Epidermal melanocyte (primary cell): ENCODE measurements at regions not wholly inside any gene's neighbourhood (a gene's known extent, or its start where the extent isn't known, plus 50 kb on each side); places are given as distances from the start of the nearest gene placed in this dataset.

Experiments used
- DNase-seq: peaks from one replicate; pipeline ENCODE4 v3.0.0; 2011; ENCODE audit warnings: low spot score; ENCODE audit not compliant: insufficient read length

GRCh38 chr4:59068722-59069418 lies 1958.7 kb upstream of the IGFBP7 start:
- DNase-seq, result no peak

GRCh38 chr4:59086410-59086809 lies 1976.2 kb upstream of the IGFBP7 start:
- no peak for DNase-seq

DNA sequence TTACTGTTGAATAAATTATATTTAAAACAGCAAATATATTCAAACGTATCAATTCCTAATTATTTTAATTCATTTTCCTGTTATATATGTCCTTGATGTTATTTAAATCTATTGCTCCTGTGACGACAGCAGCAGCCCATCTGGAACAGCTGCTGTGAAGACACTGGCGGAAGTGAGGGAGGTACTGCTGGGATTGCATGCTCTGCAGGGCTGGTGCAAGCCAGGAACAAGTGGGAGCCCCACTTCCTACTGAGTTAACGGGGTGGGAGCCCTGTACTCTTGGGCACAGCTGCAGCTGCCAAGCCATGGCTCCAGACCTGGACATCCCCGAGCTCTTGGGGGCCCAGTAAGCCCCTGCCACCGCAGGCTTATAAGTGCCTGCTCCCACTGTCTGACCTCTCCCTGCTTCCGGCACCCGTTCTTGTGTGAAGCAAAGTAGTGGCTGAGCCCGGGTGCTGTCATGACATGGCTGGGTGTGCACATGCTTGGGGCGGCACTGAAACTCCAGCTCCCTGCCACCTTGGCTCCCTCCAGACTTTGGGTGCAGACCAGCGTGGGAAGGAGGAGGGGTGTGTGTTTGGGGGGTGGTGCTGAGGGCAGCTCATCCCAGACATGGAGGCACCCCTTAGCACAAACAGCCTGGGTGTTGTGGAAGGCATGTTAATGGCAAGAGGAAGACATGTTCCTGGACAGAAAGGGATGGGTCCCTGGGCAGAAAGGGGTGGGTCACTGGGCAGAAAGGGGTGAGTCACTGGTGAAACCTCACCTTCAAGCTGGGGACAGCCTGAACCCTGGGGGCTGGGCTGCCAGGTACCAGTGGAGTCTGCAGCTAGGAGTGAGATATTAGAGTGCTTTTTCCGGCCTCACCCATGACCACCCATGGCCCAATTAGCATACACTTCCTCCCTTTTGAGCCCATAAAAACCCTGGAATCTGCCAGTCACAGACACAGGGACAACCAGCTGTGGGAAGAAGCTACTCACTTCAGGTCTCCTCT lies 1981.3 kb upstream of the IGFBP7 start:
- DNase-seq, result no peak

GRCh38 chr4:59094505-59094904 lies 1984.3 kb upstream of the IGFBP7 start:
- no peak for DNase-seq

GRCh38 chr4:59102311-59102710 lies 1992.1 kb upstream of the IGFBP7 start:
- no peak for DNase-seq

DNA sequence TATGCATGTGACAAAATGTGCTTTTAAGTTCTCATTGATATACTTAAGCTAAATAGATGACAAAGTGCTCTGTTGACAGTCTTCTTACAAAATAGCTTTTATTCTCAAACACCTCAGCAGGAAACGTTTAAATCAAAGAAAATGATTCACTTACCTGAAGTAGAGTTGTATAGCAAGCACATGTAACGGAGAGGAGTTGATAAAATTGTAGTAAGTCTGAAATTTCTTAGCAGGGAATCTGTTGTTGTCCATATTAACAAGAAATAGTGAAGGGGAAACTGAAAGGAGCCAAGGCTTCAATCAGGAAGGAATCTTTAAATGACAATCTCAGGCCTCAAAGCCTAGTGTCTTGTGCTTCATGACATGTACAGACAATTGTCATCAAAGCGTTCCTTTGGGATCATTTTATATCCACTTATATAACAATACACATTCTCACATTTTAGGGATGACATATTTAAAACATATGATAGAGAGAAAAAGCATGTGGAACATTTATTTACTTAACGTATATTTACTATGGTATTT lies 2010.2 kb upstream of the IGFBP7 start:
- no peak for DNase-seq

DNA sequence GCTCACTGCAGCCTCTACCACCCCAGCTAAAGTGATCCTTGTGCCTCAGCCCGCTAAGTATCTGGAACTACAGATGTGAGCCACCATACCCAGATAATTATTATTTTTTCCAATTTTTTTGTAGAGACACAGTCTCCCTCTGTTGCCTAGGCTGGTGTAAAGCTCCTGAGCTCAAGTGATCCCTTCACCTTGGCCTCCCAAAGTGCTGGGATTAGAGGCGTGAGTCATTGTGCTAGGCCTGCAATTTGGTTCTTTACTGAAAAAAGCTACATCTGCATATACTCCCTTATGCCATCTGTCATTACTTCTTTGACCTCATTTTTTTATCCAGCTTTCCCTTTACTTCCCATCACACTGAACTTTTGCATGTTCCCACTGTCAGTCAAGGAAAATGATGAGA lies 2012.4 kb upstream of the IGFBP7 start:
- no peak for DNase-seq

GRCh38 chr4:59126159-59126558 lies 2016.0 kb upstream of the IGFBP7 start:
- DNase-seq, result no peak

DNA sequence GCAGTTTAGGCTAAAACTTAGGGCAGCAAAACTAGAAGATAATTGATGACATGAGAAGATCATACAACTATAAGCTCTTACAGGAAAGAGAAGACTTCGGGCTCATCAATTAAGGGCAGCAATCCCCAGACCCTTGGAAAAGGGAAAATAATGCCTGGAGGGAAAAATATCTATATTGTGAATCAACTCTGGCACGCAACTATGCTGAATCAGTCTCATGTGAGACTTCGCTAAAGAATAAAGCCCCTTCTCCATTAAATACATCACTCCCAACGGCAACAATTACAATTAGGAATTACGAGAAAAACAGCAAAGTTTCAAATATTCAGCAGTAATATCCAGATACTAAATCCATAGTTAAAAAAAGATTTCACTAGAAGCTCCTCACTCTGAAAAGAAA lies 2016.8 kb upstream of the IGFBP7 start:
- no peak for DNase-seq

GRCh38 chr4:59127743-59128142 lies 2017.6 kb upstream of the IGFBP7 start:
- no peak for DNase-seq

- DNase-seq, result no peak
Measured at GRCh38 chr4:59135248-59135985, 2025.2 kb upstream of the IGFBP7 start.

DNA sequence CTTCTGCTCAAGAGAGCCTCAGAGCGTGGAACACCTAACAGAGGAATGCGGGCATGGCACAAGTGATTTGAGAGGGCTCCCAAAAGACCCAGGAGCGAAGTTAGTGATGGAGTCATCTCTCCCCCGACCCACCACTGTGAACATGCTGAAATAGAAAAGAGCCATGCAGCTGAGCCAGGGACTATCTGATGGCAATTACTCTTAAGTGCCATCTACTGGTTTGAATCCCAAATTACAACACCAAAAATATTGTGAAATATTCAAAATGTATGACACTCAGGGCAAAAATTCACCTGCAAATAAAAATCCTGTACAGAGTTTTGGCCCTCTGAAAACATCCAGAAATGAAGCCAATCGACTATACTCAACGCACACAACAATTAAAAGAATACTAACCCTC lies 2038.9 kb upstream of the ADGRL3 start:
- DNase-seq, result no peak

GRCh38 chr4:59175617-59176016 lies 2024.5 kb upstream of the ADGRL3 start:
- no peak for DNase-seq

- no peak for DNase-seq
Measured at GRCh38 chr4:59179372-59179771, 2020.8 kb upstream of the ADGRL3 start.

DNA sequence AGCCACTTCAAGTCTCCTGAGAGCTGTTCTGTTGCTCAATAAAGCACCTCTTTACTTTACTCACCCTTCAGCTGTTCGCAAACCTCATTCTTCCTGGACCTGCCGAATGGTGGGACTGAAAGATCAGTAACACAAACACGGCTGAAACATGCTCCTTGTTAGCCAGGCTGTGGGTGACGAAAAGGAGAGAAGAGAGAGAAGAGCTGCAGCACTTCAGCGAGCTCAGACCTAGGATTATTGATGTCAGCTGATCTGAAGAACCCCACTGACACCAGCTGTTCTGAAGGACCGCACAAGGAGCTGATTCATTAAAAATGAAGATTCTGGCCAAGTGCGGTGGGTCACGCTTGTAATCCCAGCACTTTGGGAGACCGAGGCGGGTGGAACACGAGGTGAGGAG lies 2020.0 kb upstream of the ADGRL3 start:
- no peak for DNase-seq

DNA sequence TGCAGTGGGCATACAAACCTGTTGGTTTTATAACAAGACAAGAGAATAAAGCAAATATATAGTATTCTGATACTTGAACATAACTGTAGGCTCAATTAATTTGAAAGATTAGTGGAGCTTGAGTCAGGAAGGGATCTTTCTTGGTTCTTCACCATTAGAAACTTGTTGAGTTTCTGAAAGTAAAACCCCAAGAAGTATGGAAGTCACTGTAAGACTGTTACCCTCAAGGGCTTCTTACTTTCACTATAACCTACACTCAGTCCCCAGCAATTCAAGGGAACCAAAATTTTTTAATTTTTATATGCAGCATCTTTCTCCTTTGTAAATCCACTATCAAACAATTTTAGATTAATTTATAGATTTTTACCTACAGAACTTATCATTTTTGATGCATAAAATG lies 2019.2 kb upstream of the ADGRL3 start:
- no peak for DNase-seq

- DNase-seq, result no peak
Measured at GRCh38 chr4:59195839-59196238, 2004.3 kb upstream of the ADGRL3 start.

GRCh38 chr4:59200992-59201391 lies 1999.1 kb upstream of the ADGRL3 start:
- no peak for DNase-seq

- DNase-seq, result no peak
Measured at GRCh38 chr4:59217910-59218631, 1982.1 kb upstream of the ADGRL3 start.

DNA sequence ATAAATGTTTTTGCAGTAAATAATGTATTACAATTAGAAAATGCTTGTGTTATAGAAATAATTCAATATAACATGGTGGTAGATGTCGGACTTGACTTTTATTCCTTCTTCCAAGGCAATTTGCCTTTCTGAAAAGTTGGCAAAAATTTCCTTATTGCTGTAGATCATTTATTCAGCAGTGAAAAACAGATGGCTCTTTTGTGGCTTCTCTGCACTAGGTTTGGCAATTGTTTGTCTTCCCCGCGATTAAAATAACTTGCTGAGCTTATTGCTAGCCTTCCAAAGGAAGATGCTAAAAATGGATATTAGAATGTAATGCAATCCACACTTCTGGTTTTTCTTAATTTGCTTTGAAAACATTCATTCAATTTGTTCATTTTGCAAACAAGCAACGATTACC lies 1977.9 kb upstream of the ADGRL3 start:
- DNase-seq, result no peak
